Nephron progenitor cell (in vitro differentiated cells): ENCODE measurements at regions not wholly inside any gene's neighbourhood (a gene's known extent, or its start where the extent isn't known, plus 50 kb on each side); places are given as distances from the start of the nearest gene placed in this dataset.

Experiments used
- DNase-seq: peaks from one replicate; pipeline ENCODE4 v3.0.0; 2021
- H3K27ac Mint-ChIP-seq: 2 replicates; pipeline ENCODE4 v1.8.0; 2021; ENCODE audit warnings: mild to moderate bottlenecking, moderate library complexity, mixed read lengths
- H3K27me3 Mint-ChIP-seq: 2 replicates; pipeline ENCODE4 v1.8.0; 2021; ENCODE audit warnings: mild to moderate bottlenecking, low read depth, mixed read lengths; ENCODE audit not compliant: poor library complexity
- H3K36me3 Mint-ChIP-seq: 2 replicates; pipeline ENCODE4 v1.8.0; 2021; ENCODE audit warnings: low read depth, mixed read lengths
- H3K4me1 Mint-ChIP-seq: 2 replicates; pipeline ENCODE4 v1.8.0; 2021; ENCODE audit warnings: mixed read lengths
- H3K4me3 Mint-ChIP-seq: 2 replicates; pipeline ENCODE4 v1.8.0; 2021; ENCODE audit warnings: mild to moderate bottlenecking, moderate library complexity, mixed read lengths
- H3K9me3 Mint-ChIP-seq: 2 replicates; pipeline ENCODE4 v1.8.0; 2021; ENCODE audit warnings: mild to moderate bottlenecking, moderate library complexity, mixed read lengths
- CTCF ChIP-seq: fragments of 200-600 bp; sonication (generic); IDR thresholded peaks from 2 replicates; pipeline ENCODE4 v1.5.0; 2021; ENCODE audit warnings: antibody characterized with exemption

GRCh38 chr9:2984491-2984890 lies 140.6 kb upstream of the PUM3 start:
- H3K27me3 Mint-ChIP-seq, result peaks cover 4% of the 10 kb centered on the region
- no peaks in the 10 kb centered on the region for H3K9me3 Mint-ChIP-seq
- no peak overlapping the region for H3K27ac Mint-ChIP-seq
- no peaks in the 10 kb centered on the region for H3K4me1 Mint-ChIP-seq
- no peak for DNase-seq
- no peak for TF ChIP-seq CTCF
- H3K36me3 Mint-ChIP-seq, result no peaks in the 10 kb centered on the region
- no peak overlapping the region for H3K4me3 Mint-ChIP-seq

GRCh38 chr9:2979957-2980610 lies 136.2 kb upstream of the PUM3 start:
- no peak overlapping the region for H3K4me3 Mint-ChIP-seq
- DNase-seq, result no peak
- no peak overlapping the region for H3K27ac Mint-ChIP-seq
- no peaks in the 10 kb centered on the region for H3K9me3 Mint-ChIP-seq
- H3K4me1 Mint-ChIP-seq, result no peaks in the 10 kb centered on the region
- no peaks in the 10 kb centered on the region for H3K36me3 Mint-ChIP-seq
- H3K27me3 Mint-ChIP-seq, result no peaks in the 10 kb centered on the region
- TF ChIP-seq CTCF, result no peak

- no peaks in the 10 kb centered on the region for H3K27me3 Mint-ChIP-seq
- H3K4me1 Mint-ChIP-seq, result no peaks in the 10 kb centered on the region
- H3K27ac Mint-ChIP-seq, result no peak overlapping the region
- no peak overlapping the region for H3K4me3 Mint-ChIP-seq
- TF ChIP-seq CTCF, result no peak
- H3K9me3 Mint-ChIP-seq, result peaks cover 22% of the 10 kb centered on the region
- DNase-seq, result no peak
- H3K36me3 Mint-ChIP-seq, result no peaks in the 10 kb centered on the region
These were observed 128.6 kb upstream of the PUM3 start for GRCh38 chr9:2972475-2972874.

- no peak for DNase-seq
- H3K4me1 Mint-ChIP-seq, result peaks cover 11% of the 10 kb centered on the region
- no peaks in the 10 kb centered on the region for H3K27me3 Mint-ChIP-seq
- TF ChIP-seq CTCF, result no peak
- peaks cover 22% of the 10 kb centered on the region for H3K9me3 Mint-ChIP-seq
- H3K27ac Mint-ChIP-seq, result no peak overlapping the region
- H3K36me3 Mint-ChIP-seq, result no peaks in the 10 kb centered on the region
- H3K4me3 Mint-ChIP-seq, result no peak overlapping the region
These were observed 127.0 kb upstream of the PUM3 start for GRCh38 chr9:2970864-2971263.

- H3K27ac Mint-ChIP-seq, result no peak overlapping the region
- no peaks in the 10 kb centered on the region for H3K36me3 Mint-ChIP-seq
- H3K27me3 Mint-ChIP-seq, result no peaks in the 10 kb centered on the region
- TF ChIP-seq CTCF, result no peak
- no peak overlapping the region for H3K4me3 Mint-ChIP-seq
- H3K4me1 Mint-ChIP-seq, result peaks cover 11% of the 10 kb centered on the region
- DNase-seq, result no peak
- H3K9me3 Mint-ChIP-seq, result peaks cover 19% of the 10 kb centered on the region
These were observed 123.9 kb upstream of the PUM3 start for GRCh38 chr9:2967766-2968165.

- no peak overlapping the region for H3K4me3 Mint-ChIP-seq
- TF ChIP-seq CTCF, result no peak
- H3K9me3 Mint-ChIP-seq, result peaks cover 8% of the 10 kb centered on the region
- peaks cover 11% of the 10 kb centered on the region for H3K4me1 Mint-ChIP-seq
- DNase-seq, result no peak
- peak overlapping the region; percentile 82 for H3K27ac Mint-ChIP-seq
- H3K27me3 Mint-ChIP-seq, result peaks cover 5% of the 10 kb centered on the region
- no peaks in the 10 kb centered on the region for H3K36me3 Mint-ChIP-seq
These were observed 122.8 kb upstream of the PUM3 start for GRCh38 chr9:2966565-2967300.
